Heart left ventricle (tissue), 16 donors: ENCODE measurements at regions not wholly inside any gene's neighbourhood (a gene's known extent, or its start where the extent isn't known, plus 50 kb on each side); places are given as distances from the start of the nearest gene placed in this dataset.

ENCODE experiments used
- ATAC-seq, 4 donors: fragments of 200-7000 bp; cut with Tn5 transposase; one replicate each; pipeline ENCODE4 v1.9.1; 2020 to 2022; ENCODE audit warnings: moderate library complexity in 4 of 4, mild to moderate bottlenecking in 3 of 4, moderate number of reproducible peaks in 1 of 4
- DNase-seq, 5 donors: peaks; one replicate each; pipeline ENCODE4 v3.0.0-alpha.2; 2020
- H3K27ac ChIP-seq, 12 donors: fragments of 200-600 bp; sonication (generic) in 4 of 12; one replicate each; pipeline versions ENCODE4 v1.5.0 to v1.8.0; 2016 to 2022; ENCODE audit warnings: mild to moderate bottlenecking in 2 of 12
- H3K27me3 ChIP-seq, 9 donors: fragments of 200-600 bp; sonication (generic) in 2 of 9; one replicate each; pipeline versions ENCODE4 v1.5.1 to v1.8.0; 2016 to 2022; ENCODE audit warnings: mild to moderate bottlenecking in 3 of 9
- H3K36me3 ChIP-seq, 9 donors: fragments of 200-600 bp; sonication (generic) in 2 of 9; one replicate each; pipeline versions ENCODE4 v1.5.0 to v1.8.0; 2018 to 2022; ENCODE audit warnings: mild to moderate bottlenecking in 2 of 9
- H3K4me1 ChIP-seq, 12 donors: fragments of 200-600 bp; sonication (generic) in 4 of 12; one replicate each; pipeline versions ENCODE4 v1.5.0 to v1.8.0; 2016 to 2022; ENCODE audit warnings: mild to moderate bottlenecking in 3 of 12
- H3K4me3 ChIP-seq, 12 donors: fragments of 200-600 bp; sonication (generic) in 4 of 12; one replicate each; pipeline versions ENCODE4 v1.5.0 to v1.8.0; 2017 to 2022; ENCODE audit warnings: mild to moderate bottlenecking in 9 of 12, moderate library complexity in 4 of 12
- H3K9me3 ChIP-seq, 12 donors: fragments of 200-600 bp; sonication (generic) in 4 of 12; one replicate each; pipeline versions ENCODE4 v1.5.0 to v1.8.0; 2016 to 2022; ENCODE audit warnings: mild to moderate bottlenecking in 1 of 12
- POLR2A ChIP-seq, 2 donors: fragments of 450-650 bp; IDR thresholded peaks; one replicate each; pipeline ENCODE4 v1.6.1; 2017; ENCODE audit warnings: antibody characterized with exemption in 2 of 2, mild to moderate bottlenecking in 2 of 2, moderate library complexity in 2 of 2
- WGBS, 4 donors: extraction: QIAGEN DNeasy Blood & Tissue Kit in 2 of 4; methylation state at CpG; one replicate each; pipeline versions ENCODE4 v1.1.5 to v1.1.7; 2013 to 2018; 5-methylcytosine and 5-hydroxymethylcytosine counted together
- intact Hi-C, 10 donors: fragments of 100-400 bp; cut with DNase I; formaldehyde crosslinking; loops; one replicate each; pipeline versions ENCODE4 v1.11.1 to v1.14.2; 2022
- TF ChIP-seq, protein P1 (sequence below), 12 donors: fragments of 200-600 bp; sonication (generic) in 4 of 12; IDR thresholded peaks; one replicate each; pipeline versions ENCODE4 v1.5.0 to v1.8.0; 2018 to 2022; ENCODE audit warnings: antibody characterized with exemption in 12 of 12, mild to moderate bottlenecking in 5 of 12
- donor health status: ischemic (EF 13 %, LVEDD 7.1; RV severe dilation, severe dysfunction).
- donor health status: healthy with polysubstance abuse.
- donor health status: DM: no; HTN: yes; CAD: no.
- donor health status: DM: no; HTN: no; CAD: no.
- donor health status: ischemic (EF 25% LVEDD 6.9; RV normal size, moderate dysfunction).
- donor health status: ischemic (EF 25% LVEDD 5.7; RV mildly dilated, moderate dysfunction).
- donor health status: healthy.
- donor health status: DM: yes; HTN: yes; CAD: no.
- donor health status: ischemic (EF 35%, LVEDD 5.7; RV mildly dilated, moderate dysfunction).
- donor health status: nonischemic (EF 11% LVEDD 7.7; RV severe dilation, severe dysfunction).
- donor health status: DM: yes; HTN: yes; CAD: no.
- donor health status: PGD.
- donor health status: ischemic (EF 29% LVEDD 5.4; RV normal size, mild dysfunction).
- donor health status: nonischemic (EF 23%, LVEDD 6.1; RV moderate dilation, normal function).

GRCh38 chr7:92968502-92968901 is 132.1 kb upstream of the CDK6 start:
- ATAC-seq (no peak), DNase-seq (no peak)
- Histone ChIP-seq H3K27me3 (no peaks in the 10 kb centered on the region), H3K36me3 (no peaks in the 10 kb centered on the region), H3K4me1 (no peaks in the 10 kb centered on the region), H3K9me3 (no peaks in the 10 kb centered on the region), H3K27ac (no peak overlapping the region), H3K4me3 (no peak overlapping the region)
- intact Hi-C loops: no loop called here
- TF ChIP-seq, protein P1, sequence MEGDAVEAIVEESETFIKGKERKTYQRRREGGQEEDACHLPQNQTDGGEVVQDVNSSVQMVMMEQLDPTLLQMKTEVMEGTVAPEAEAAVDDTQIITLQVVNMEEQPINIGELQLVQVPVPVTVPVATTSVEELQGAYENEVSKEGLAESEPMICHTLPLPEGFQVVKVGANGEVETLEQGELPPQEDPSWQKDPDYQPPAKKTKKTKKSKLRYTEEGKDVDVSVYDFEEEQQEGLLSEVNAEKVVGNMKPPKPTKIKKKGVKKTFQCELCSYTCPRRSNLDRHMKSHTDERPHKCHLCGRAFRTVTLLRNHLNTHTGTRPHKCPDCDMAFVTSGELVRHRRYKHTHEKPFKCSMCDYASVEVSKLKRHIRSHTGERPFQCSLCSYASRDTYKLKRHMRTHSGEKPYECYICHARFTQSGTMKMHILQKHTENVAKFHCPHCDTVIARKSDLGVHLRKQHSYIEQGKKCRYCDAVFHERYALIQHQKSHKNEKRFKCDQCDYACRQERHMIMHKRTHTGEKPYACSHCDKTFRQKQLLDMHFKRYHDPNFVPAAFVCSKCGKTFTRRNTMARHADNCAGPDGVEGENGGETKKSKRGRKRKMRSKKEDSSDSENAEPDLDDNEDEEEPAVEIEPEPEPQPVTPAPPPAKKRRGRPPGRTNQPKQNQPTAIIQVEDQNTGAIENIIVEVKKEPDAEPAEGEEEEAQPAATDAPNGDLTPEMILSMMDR (IDR thresholded peaks at IDR 0.05): no peak
- no peak for TF ChIP-seq POLR2A (IDR thresholded peaks at IDR 0.05)
- WGBS, 4 donors: 87 to 96% (median 95%) methylated on average over 1 of the region's 1 CpG

DNA sequence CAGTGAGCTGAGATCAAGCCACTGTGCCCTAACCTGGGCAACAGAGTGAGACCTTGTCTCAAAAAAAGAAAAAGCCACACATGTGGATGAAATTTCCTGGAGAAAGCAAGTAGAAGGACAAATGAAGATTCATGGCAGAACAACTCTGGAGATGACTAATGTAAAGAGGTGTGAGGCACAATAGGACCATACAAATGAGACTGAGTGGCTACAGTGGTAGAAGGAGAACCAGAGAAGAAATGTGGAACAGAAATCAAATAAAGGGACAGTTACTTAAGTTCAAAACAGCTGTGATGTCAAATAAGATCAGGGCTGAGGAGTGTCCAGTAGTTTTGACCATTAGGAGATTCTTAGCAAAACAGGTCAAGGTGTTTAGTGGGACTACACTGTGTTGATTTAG is 130.9 kb upstream of the CDK6 start:
- no peak for ATAC-seq
- H3K27me3 ChIP-seq: no peaks in the 10 kb centered on the region
- H3K4me1 ChIP-seq: no peaks in the 10 kb centered on the region
- intact Hi-C loops: no loop called here
- no peak overlapping the region for H3K4me3 ChIP-seq
- no peaks in the 10 kb centered on the region for H3K9me3 ChIP-seq
- H3K27ac ChIP-seq: no peak overlapping the region
- no peaks in the 10 kb centered on the region for H3K36me3 ChIP-seq
- no peak for DNase-seq
- no peak for TF ChIP-seq POLR2A (IDR thresholded peaks at IDR 0.05)
- TF ChIP-seq, protein P1 (IDR thresholded peaks at IDR 0.05): no peak

DNA sequence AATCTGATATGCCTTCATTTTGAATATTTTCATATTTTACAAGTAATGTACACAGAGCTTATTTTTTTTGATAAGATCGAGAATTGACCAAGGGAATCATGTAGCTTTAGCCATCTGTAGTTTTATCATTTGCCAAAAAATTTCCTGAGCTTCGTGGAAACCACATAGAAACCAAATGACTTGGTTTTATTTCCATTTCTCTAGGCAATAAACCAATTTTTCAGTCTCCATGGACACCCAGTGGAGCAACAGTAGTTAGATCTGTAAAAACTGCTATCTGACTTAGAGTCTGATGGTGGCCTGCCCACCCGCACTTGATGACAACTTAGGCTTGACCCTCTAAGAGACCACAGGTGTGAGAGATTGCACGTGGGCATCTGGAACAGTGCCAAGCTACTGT is 127.8 kb upstream of the CDK6 start:
- ATAC-seq (no peak), DNase-seq (no peak)
- intact Hi-C loops: no loop called here
- TF ChIP-seq POLR2A (IDR thresholded peaks at IDR 0.05): no peak
- TF ChIP-seq, protein P1 (IDR thresholded peaks at IDR 0.05): no peak
- H3K27me3 ChIP-seq: no peaks in the 10 kb centered on the region
- H3K4me1 ChIP-seq: no peaks in the 10 kb centered on the region
- H3K4me3 ChIP-seq: no peak overlapping the region
- peaks cover 0 to 4% (median 0%) of the 10 kb centered on the region in 12 donors for H3K9me3 ChIP-seq
- no peak overlapping the region for H3K27ac ChIP-seq
- 62 to 68% (median 67%) methylated on average over 4 of the region's 4 CpGs for WGBS, 4 donors
- H3K36me3 ChIP-seq: no peaks in the 10 kb centered on the region

DNA sequence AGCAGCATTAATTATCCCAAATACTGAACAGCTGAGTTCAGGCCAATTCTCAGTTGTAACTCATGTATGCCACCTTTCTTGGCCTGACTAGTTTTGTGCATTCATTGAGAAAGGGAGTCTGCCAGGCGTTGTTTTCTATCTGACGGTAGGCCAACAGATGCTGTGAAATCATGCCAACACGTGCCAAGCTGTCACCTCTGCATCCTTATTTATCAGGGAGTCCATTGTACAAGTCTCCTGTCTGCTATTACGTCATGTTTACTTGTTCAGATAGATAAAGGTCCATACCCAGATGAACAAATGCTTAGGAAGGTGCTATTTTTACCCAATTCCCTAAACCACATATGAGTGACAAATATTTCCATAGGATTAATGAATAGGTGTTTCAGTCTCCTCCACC is 127.2 kb upstream of the CDK6 start:
- WGBS, 4 donors: 37 to 49% (median 41%) methylated on average over 4 of the region's 4 CpGs
- intact Hi-C loops: no loop called here

More for the DNA sequence above, 127.2 kb upstream of the CDK6 start:
- Histone ChIP-seq H3K27me3 (no peaks in the 10 kb centered on the region), H3K4me1 (no peaks in the 10 kb centered on the region), H3K9me3 (peaks cover 0 to 4% (median 0%) of the 10 kb centered on the region in 12 donors), H3K4me3 (no peak overlapping the region), H3K36me3 (no peaks in the 10 kb centered on the region), H3K27ac (no peak overlapping the region)
- DNase-seq: no peak
- TF ChIP-seq, protein P1 (IDR thresholded peaks at IDR 0.05): no peak
- TF ChIP-seq POLR2A (IDR thresholded peaks at IDR 0.05): no peak
- ATAC-seq: peak in 1 of 4 donors; percentile 52
